Choroid plexus epithelial cell (primary cell): ENCODE measurements at regions not wholly inside any gene's neighbourhood (a gene's known extent, or its start where the extent isn't known, plus 50 kb on each side); places are given as distances from the start of the nearest gene placed in this dataset.

ENCODE experiments used
- DNase-seq: peaks from one replicate; pipeline ENCODE4 v3.0.0-alpha.2; 2010; ENCODE audit warnings: low read depth
- H3K4me3 ChIP-seq: 2 replicates; pipeline ENCODE4 v1.5.1; 2011; ENCODE audit warnings: low read depth, mild to moderate bottlenecking, control low read depth, low read length, moderate library complexity
- CTCF ChIP-seq: conservative IDR thresholded peaks from 2 replicates; pipeline ENCODE4 v1.5.1; 2011; ENCODE audit warnings: low read depth, mild to moderate bottlenecking, control low read depth, inconsistent platforms, low read length, moderate library complexity

GRCh38 chr1:221458447-221459156 lies 283.3 kb downstream of the DUSP10 start:
- TF ChIP-seq CTCF = no peak
- peak; percentile 56 for DNase-seq
- no peak overlapping the region for H3K4me3 ChIP-seq

- TF ChIP-seq CTCF = no peak
- H3K4me3 ChIP-seq = no peak overlapping the region
- DNase-seq = no peak
These were observed 282.3 kb downstream of the DUSP10 start for GRCh38 chr1:221459558-221459957.

- no peak overlapping the region for H3K4me3 ChIP-seq
- peak; percentile 53 for DNase-seq
- TF ChIP-seq CTCF = no peak
These were observed 279.5 kb downstream of the DUSP10 start for GRCh38 chr1:221462345-221462744.

- no peak for DNase-seq
- no peak for TF ChIP-seq CTCF
- no peak overlapping the region for H3K4me3 ChIP-seq
These were observed 273.3 kb downstream of the DUSP10 start for GRCh38 chr1:221468546-221468945.

- TF ChIP-seq CTCF = no peak
- H3K4me3 ChIP-seq = no peak overlapping the region
- DNase-seq = no peak
These were observed 272.4 kb downstream of the DUSP10 start for GRCh38 chr1:221469476-221469875.

- DNase-seq = no peak
- H3K4me3 ChIP-seq = no peak overlapping the region
- TF ChIP-seq CTCF = no peak
These were observed 271.7 kb downstream of the DUSP10 start for GRCh38 chr1:221470000-221470698.

- H3K4me3 ChIP-seq = no peak overlapping the region
- TF ChIP-seq CTCF = no peak
These were observed 268.5 kb downstream of the DUSP10 start for GRCh38 chr1:221473411-221473810.

More at GRCh38 chr1:221473411-221473810, 268.5 kb downstream of the DUSP10 start:
- no peak for DNase-seq
